ENCODE measurements at regions not wholly inside any gene's neighbourhood (a gene's known extent, or its start where the extent isn't known, plus 50 kb on each side); places are given as distances from the start of the nearest gene placed in this dataset.

DNA sequence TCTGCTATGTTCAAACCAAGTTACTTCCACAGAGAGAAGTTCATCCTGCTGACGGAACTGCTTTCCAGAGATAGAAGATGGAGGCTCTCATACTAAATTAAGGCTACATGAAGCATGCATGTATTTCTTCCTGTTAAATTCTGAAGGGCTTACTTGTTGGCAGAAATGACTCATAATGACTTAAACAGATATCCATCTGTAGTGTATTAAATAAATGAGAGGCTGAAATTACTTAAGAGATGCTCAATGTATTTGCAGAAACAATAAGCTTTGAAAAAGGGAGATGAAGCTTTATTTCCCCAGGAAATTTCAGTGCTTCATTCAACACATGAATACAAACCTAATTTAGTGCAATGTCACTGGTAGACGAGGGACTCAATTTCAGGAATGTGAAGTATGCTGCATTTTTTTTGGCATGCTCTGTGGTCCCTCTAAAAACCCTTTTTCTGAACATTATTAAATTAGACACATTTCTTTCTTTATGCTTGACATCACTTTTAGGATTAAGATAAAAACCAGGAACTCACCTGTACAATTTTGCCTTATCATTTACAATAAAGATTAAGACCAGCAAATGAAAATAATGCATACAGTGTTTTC, 759.1 kb upstream of the POU3F4 start:
- H3K9ac ChIP-seq (ENCODE audit: control insufficient read depth, insufficient read depth, low read length) = no peak overlapping the region
- FAIRE-seq (no peak), ATAC-seq (no peak), DNase-seq (ENCODE audit: low read depth, low spot score) (no peak)
- H3K79me2 ChIP-seq (ENCODE audit: control insufficient read depth, insufficient read depth, low read length) = no peaks in the 10 kb centered on the region
- in situ Hi-C loops (cut with MboI) = no loop called here
- intact Hi-C loops (cut with micrococcal nuclease; ENCODE audit: unreplicated experiment) = no loop called here
- WGBS (ENCODE audit: insufficient coverage, insufficient replicate concordance, low lambda C conversion rate, missing lambda C conversion rate) = 23% methylated on average over 2 of the region's 2 CpGs
- SMC1A ChIA-PET (ENCODE audit: uncharacterized antibody, unreplicated experiment) = interaction anchor here (1.3 kb wide), 1 partner anchor 12 kb away, joined by 3 read pairs; no protein-coding TSS in a partner anchor
- no TSS peak for BruUV-seq (replicated peaks)
- no peak overlapping the region for H2AFZ ChIP-seq (ENCODE audit: control insufficient read depth, low read depth, low read length)
- CTCF ChIA-PET = interaction anchor here (1.1 kb wide), 1 partner anchor 8 kb away, joined by 3 read pairs; no protein-coding TSS in a partner anchor
- H3K4me2 ChIP-seq (ENCODE audit: control insufficient read depth, insufficient read depth) = no peak overlapping the region
- H3K27ac ChIP-seq (ENCODE audit: control insufficient read depth, insufficient read depth) = no peak overlapping the region
- POLR2A ChIA-PET = no interaction called here
- no peak overlapping the region for H3K4me3 ChIP-seq
- no peaks in the 10 kb centered on the region for H3K4me1 ChIP-seq (ENCODE audit: control insufficient read depth, insufficient read depth, low read length)
- H3K27me3 ChIP-seq (replicated peaks in 1 of 2; ENCODE audit: control insufficient read depth in 2 of 2, insufficient read depth in 2 of 2, low read length in 1 of 2) = no peaks in the 10 kb centered on the region
- TF ChIP-seq ZBTB33 (IDR thresholded peaks at IDR 0.05) = no peak
- TF ChIP-seq SPI1 (IDR thresholded peaks at IDR 0.05; ENCODE audit: borderline replicate concordance, insufficient read depth, low read depth, low read length) = no peak
- TF ChIP-seq ZNF622 (IDR thresholded peaks at IDR 0.05) = no peak
- no peak for TF ChIP-seq ZNF24 (IDR thresholded peaks at IDR 0.05)
- no peak for TF ChIP-seq ZNF217 (IDR thresholded peaks at IDR 0.05)
- TF ChIP-seq TARDBP (IDR thresholded peaks at IDR 0.05; ENCODE audit: borderline replicate concordance) = no peak
- no peaks in the 10 kb centered on the region for H4K20me1 ChIP-seq (ENCODE audit: control insufficient read depth, insufficient read depth)
- no peaks in the 10 kb centered on the region for H3K36me3 ChIP-seq (ENCODE audit: control insufficient read depth in 2 of 2, insufficient read depth in 2 of 2, low read length in 1 of 2)
- RAD21 ChIA-PET (ENCODE audit: unreplicated experiment) = no interaction called here
- H3K9me3 ChIP-seq (replicated peaks; ENCODE audit: control insufficient read depth, insufficient read depth, low read length) = no peaks in the 10 kb centered on the region

- no peaks in the 10 kb centered on the region for H3K4me1 ChIP-seq (ENCODE audit: control insufficient read depth, insufficient read depth, low read length)
- DNase-seq (ENCODE audit: low read depth, low spot score) (no peak), ATAC-seq (no peak), FAIRE-seq (no peak)
- ChIA-PET SMC1A (ENCODE audit: uncharacterized antibody, unreplicated experiment) (interaction anchor here (0.6 to 3.1 kb wide), 2 partner anchors 10 to 12 kb away, joined by 4 to 10 read pairs; no protein-coding TSS in a partner anchor), CTCF (interaction anchor here (0.6 kb wide), 1 partner anchor 10 kb away, joined by 3 read pairs; no protein-coding TSS in a partner anchor), POLR2A (no interaction called here), RAD21 (ENCODE audit: unreplicated experiment) (no interaction called here)
- H3K27me3 ChIP-seq (replicated peaks in 1 of 2; ENCODE audit: control insufficient read depth in 2 of 2, insufficient read depth in 2 of 2, low read length in 1 of 2) = no peaks in the 10 kb centered on the region
- H2AFZ ChIP-seq (ENCODE audit: control insufficient read depth, low read depth, low read length) = no peak overlapping the region
- H3K4me3 ChIP-seq = no peak overlapping the region
- no peaks in the 10 kb centered on the region for H4K20me1 ChIP-seq (ENCODE audit: control insufficient read depth, insufficient read depth)
- in situ Hi-C loops (cut with MboI) (no loop called here), intact Hi-C loops (cut with micrococcal nuclease; ENCODE audit: unreplicated experiment) (no loop called here)
- H3K9me3 ChIP-seq (replicated peaks; ENCODE audit: control insufficient read depth, insufficient read depth, low read length) = no peaks in the 10 kb centered on the region
- no TSS peak for BruUV-seq (replicated peaks)
- H3K9ac ChIP-seq (ENCODE audit: control insufficient read depth, insufficient read depth, low read length) = no peak overlapping the region
- no peaks in the 10 kb centered on the region for H3K79me2 ChIP-seq (ENCODE audit: control insufficient read depth, insufficient read depth, low read length)
- WGBS (ENCODE audit: insufficient coverage, insufficient replicate concordance, low lambda C conversion rate, missing lambda C conversion rate) = 45% methylated on average over 6 of the region's 6 CpGs
- no peak overlapping the region for H3K27ac ChIP-seq (ENCODE audit: control insufficient read depth, insufficient read depth)
- H3K36me3 ChIP-seq (ENCODE audit: control insufficient read depth in 2 of 2, insufficient read depth in 2 of 2, low read length in 1 of 2) = no peaks in the 10 kb centered on the region
- H3K4me2 ChIP-seq (ENCODE audit: control insufficient read depth, insufficient read depth) = no peak overlapping the region
- no peak for TF ChIP-seq CTCF (IDR thresholded peaks at IDR 0.05 in 2 of 3, conservative IDR thresholded peaks at IDR 0.05 in 1 of 3; ENCODE audit: control insufficient read depth in 2 of 3, extremely low read depth in 1 of 3, insufficient read depth in 1 of 3, low read depth in 3 of 3, low read length in 3 of 3)
- no peak for TF ChIP-seq HCFC1 (IDR thresholded peaks at IDR 0.05; ENCODE audit: low read length)
- TF ChIP-seq EZH2 (IDR thresholded peaks at IDR 0.05; ENCODE audit: borderline replicate concordance, control insufficient read depth, low read depth, low read length) = no peak
- TF ChIP-seq SP1 (IDR thresholded peaks at IDR 0.05; ENCODE audit: low read depth, low read length) = no peak
- no peak for TF ChIP-seq ZNF217 (IDR thresholded peaks at IDR 0.05)
- no peak for TF ChIP-seq RELA (IDR thresholded peaks at IDR 0.05; ENCODE audit: borderline replicate concordance, partially characterized antibody)
- TF ChIP-seq IKZF2 (IDR thresholded peaks at IDR 0.05) = no peak
- no peak for TF ChIP-seq NFYB (IDR thresholded peaks at IDR 0.05; ENCODE audit: insufficient read depth, low read depth, low read length)
- TF ChIP-seq SREBF1 (IDR thresholded peaks at IDR 0.05; ENCODE audit: low read length) = no peak
These were observed 751.8 kb upstream of the POU3F4 start for GRCh38 chrX:82756272-82756671.
